ENCODE measurements at regions not wholly inside any gene's neighbourhood (a gene's known extent, or its start where the extent isn't known, plus 50 kb on each side); places are given as distances from the start of the nearest gene placed in this dataset.
"Not testable (repeated sequence)": the region's sequence is repeated elsewhere in the genome, so short reads cannot be mapped to it uniquely, and the experiment has no call there.

- FAIRE-seq: no peak
Observed at GRCh38 chr13:80501556-80501955, 160.6 kb upstream of the SPRY2 start.

GRCh38 chr13:80499536-80500290 lies 158.8 kb upstream of the SPRY2 start:
- FAIRE-seq (no peak), DNase-seq (ENCODE audit: low spot score in 2 of 2) (no peak)

More at GRCh38 chr13:80501556-80501955, 160.6 kb upstream of the SPRY2 start:
- DNase-seq (ENCODE audit: low spot score in 2 of 2): no peak

GRCh38 chr13:80498433-80498832 lies 157.5 kb upstream of the SPRY2 start:
- DNase-seq (ENCODE audit: low spot score in 2 of 2): no peak

GRCh38 chr13:80497978-80498377 lies 157.1 kb upstream of the SPRY2 start:
- FAIRE-seq: no peak
- DNase-seq (ENCODE audit: low spot score in 2 of 2): no peak

More at GRCh38 chr13:80498433-80498832, 157.5 kb upstream of the SPRY2 start:
- FAIRE-seq: no peak

- DNase-seq (ENCODE audit: low spot score in 2 of 2) (no peak), FAIRE-seq (no peak)
Observed at GRCh38 chr13:80497439-80497838, 156.5 kb upstream of the SPRY2 start.

- no peak for DNase-seq (ENCODE audit: low spot score in 2 of 2)
Observed at GRCh38 chr13:80496721-80497397, 155.9 kb upstream of the SPRY2 start.

GRCh38 chr13:80490491-80490943 lies 149.6 kb upstream of the SPRY2 start:
- not testable (repeated sequence) for FAIRE-seq; DNase-seq (ENCODE audit: low spot score in 2 of 2)

More at GRCh38 chr13:80496721-80497397, 155.9 kb upstream of the SPRY2 start:
- FAIRE-seq: no peak

GRCh38 chr13:80486402-80486801 lies 145.5 kb upstream of the SPRY2 start:
- no peak for FAIRE-seq

GRCh38 chr13:80483157-80483556 lies 142.2 kb upstream of the SPRY2 start:
- FAIRE-seq (no peak), DNase-seq (ENCODE audit: low spot score in 2 of 2) (no peak)

More at GRCh38 chr13:80486402-80486801, 145.5 kb upstream of the SPRY2 start:
- DNase-seq (ENCODE audit: low spot score in 2 of 2): no peak

- no peak for DNase-seq (ENCODE audit: low spot score in 2 of 2)
- no peak for FAIRE-seq
Observed at GRCh38 chr13:80481588-80481987, 140.7 kb upstream of the SPRY2 start.

GRCh38 chr13:80477661-80478443 lies 136.9 kb upstream of the SPRY2 start:
- FAIRE-seq (no peak), DNase-seq (ENCODE audit: low spot score in 2 of 2) (no peak)

- FAIRE-seq (no peak), DNase-seq (ENCODE audit: low spot score in 2 of 2) (no peak)
Observed at GRCh38 chr13:80476953-80477352, 136.0 kb upstream of the SPRY2 start.

GRCh38 chr13:80475718-80476117 lies 134.8 kb upstream of the SPRY2 start:
- DNase-seq (ENCODE audit: low spot score in 2 of 2) (no peak), FAIRE-seq (no peak)

- DNase-seq (ENCODE audit: low spot score in 2 of 2) (no peak), FAIRE-seq (no peak)
Observed at GRCh38 chr13:80473695-80474094, 132.8 kb upstream of the SPRY2 start.

- FAIRE-seq: no peak
- peak in 1 of 2 donors; percentile 4 for DNase-seq (ENCODE audit: low spot score in 2 of 2)
Observed at GRCh38 chr13:80469853-80470381, 129.0 kb upstream of the SPRY2 start.

- FAIRE-seq (no peak), DNase-seq (ENCODE audit: low spot score in 2 of 2) (no peak)
Observed at GRCh38 chr13:80469105-80469852, 128.4 kb upstream of the SPRY2 start.

GRCh38 chr13:80465321-80465720 lies 124.4 kb upstream of the SPRY2 start:
- DNase-seq (ENCODE audit: low spot score in 2 of 2) (no peak), FAIRE-seq (no peak)

- DNase-seq (ENCODE audit: low spot score in 2 of 2): no peak
- no peak for FAIRE-seq
Observed at GRCh38 chr13:80463673-80464352, 122.9 kb upstream of the SPRY2 start.

GRCh38 chr13:80462567-80462966 lies 121.6 kb upstream of the SPRY2 start:
- no peak for FAIRE-seq
- no peak for DNase-seq (ENCODE audit: low spot score in 2 of 2)

Data from frontal cortex (tissue), 3 donors.